Activated CD4-positive, alpha-beta memory T cell treated with anti-CD3 and anti-CD28 coated beads, Interleukin-2, amount 10 ng/mL, durations not matched to agents 7 days and 5 days (primary cell): ENCODE measurements at regions not wholly inside any gene's neighbourhood (a gene's known extent, or its start where the extent isn't known, plus 50 kb on each side); places are given as distances from the start of the nearest gene placed in this dataset.
"Not testable (repeated sequence)": the region's sequence is repeated elsewhere in the genome, so short reads cannot be mapped to it uniquely, and the experiment has no call there.

Source experiments
- CTCF ChIA-PET: fragments of 350-600 bp; sonication (Branson Sonifier 250); formaldehyde crosslinking; loops from one replicate; lab custom pipeline; 2021; ENCODE audit warnings: antibody characterized with exemption, inconsistent platforms; lab: Charles Lee
- POLR2A ChIA-PET: fragments of 350-600 bp; sonication (Branson Sonifier 250); formaldehyde crosslinking; loops from one replicate; lab custom pipeline; 2021; ENCODE audit warnings: antibody characterized with exemption; lab: Charles Lee
- DNase-seq: peaks from one replicate; pipeline ENCODE4 v3.0.0-alpha.2; 2020
- H3K27ac Mint-ChIP-seq: one replicate; pipeline ENCODE4 v1.8.0; 2021; ENCODE audit warnings: mild to moderate bottlenecking, mixed read lengths
- H3K27me3 Mint-ChIP-seq: one replicate; pipeline ENCODE4 v1.8.0; 2021; ENCODE audit warnings: mixed read lengths
- H3K36me3 Mint-ChIP-seq: one replicate; pipeline ENCODE4 v1.8.0; 2021; ENCODE audit warnings: low read depth, mixed read lengths
- H3K4me1 Mint-ChIP-seq: one replicate; pipeline ENCODE4 v1.8.0; 2021; ENCODE audit warnings: mixed read lengths
- H3K4me3 Mint-ChIP-seq: one replicate; pipeline ENCODE4 v1.8.0; 2021; ENCODE audit warnings: mild to moderate bottlenecking, mixed read lengths
- H3K9me3 Mint-ChIP-seq: one replicate; pipeline ENCODE4 v1.8.0; 2021; ENCODE audit warnings: mixed read lengths

- Mint-ChIP-seq H3K27me3 (no peaks in the 10 kb centered on the region), H3K9me3 (peaks cover 14% of the 10 kb centered on the region), H3K36me3 (no peaks in the 10 kb centered on the region), H3K27ac (no peak overlapping the region), H3K4me1 (no peaks in the 10 kb centered on the region), H3K4me3 (no peak overlapping the region)
- ChIA-PET POLR2A (no interaction called here), CTCF (no interaction called here)
- no peak for DNase-seq
These were observed 1024.8 kb upstream of the AUTS2 start for GRCh38 chr7:68573271-68574005.

- Mint-ChIP-seq H3K27ac (no peak overlapping the region), H3K27me3 (no peaks in the 10 kb centered on the region), H3K4me1 (no peaks in the 10 kb centered on the region), H3K9me3 (peaks cover 21% of the 10 kb centered on the region), H3K4me3 (no peak overlapping the region), H3K36me3 (no peaks in the 10 kb centered on the region)
- CTCF ChIA-PET = no interaction called here
- POLR2A ChIA-PET = no interaction called here
- DNase-seq = no peak
These were observed 1021.9 kb upstream of the AUTS2 start for GRCh38 chr7:68576366-68576765.

- H3K27me3 Mint-ChIP-seq = no peaks in the 10 kb centered on the region
- no peaks in the 10 kb centered on the region for H3K36me3 Mint-ChIP-seq
- no peaks in the 10 kb centered on the region for H3K4me1 Mint-ChIP-seq
These were observed 1016.9 kb upstream of the AUTS2 start for GRCh38 chr7:68581417-68581816.

GRCh38 chr7:68587599-68587998 is 1010.7 kb upstream of the AUTS2 start:
- H3K36me3 Mint-ChIP-seq = no peaks in the 10 kb centered on the region
- H3K27me3 Mint-ChIP-seq = no peaks in the 10 kb centered on the region
- H3K4me1 Mint-ChIP-seq = no peaks in the 10 kb centered on the region
- no peak overlapping the region for H3K27ac Mint-ChIP-seq
- DNase-seq = no peak
- POLR2A ChIA-PET = no interaction called here
- CTCF ChIA-PET = no interaction called here
- peaks cover 9% of the 10 kb centered on the region for H3K9me3 Mint-ChIP-seq
- no peak overlapping the region for H3K4me3 Mint-ChIP-seq

More at GRCh38 chr7:68581417-68581816, 1016.9 kb upstream of the AUTS2 start:
- ChIA-PET POLR2A (no interaction called here), CTCF (no interaction called here)
- H3K9me3 Mint-ChIP-seq = peaks cover 23% of the 10 kb centered on the region
- no peak overlapping the region for H3K4me3 Mint-ChIP-seq
- H3K27ac Mint-ChIP-seq = no peak overlapping the region
- DNase-seq = no peak

GRCh38 chr7:68601826-68602225 is 996.4 kb upstream of the AUTS2 start:
- CTCF ChIA-PET = no interaction called here
- H3K4me1 Mint-ChIP-seq = no peaks in the 10 kb centered on the region
- DNase-seq = no peak
- POLR2A ChIA-PET = no interaction called here
- H3K27me3 Mint-ChIP-seq = no peaks in the 10 kb centered on the region
- H3K27ac Mint-ChIP-seq = no peak overlapping the region
- peaks cover 6% of the 10 kb centered on the region for H3K9me3 Mint-ChIP-seq
- no peaks in the 10 kb centered on the region for H3K36me3 Mint-ChIP-seq
- no peak overlapping the region for H3K4me3 Mint-ChIP-seq

- ChIA-PET POLR2A (no interaction called here), CTCF (no interaction called here)
- DNase-seq = no peak
- no peak overlapping the region for H3K4me3 Mint-ChIP-seq
- H3K9me3 Mint-ChIP-seq = peaks cover 21% of the 10 kb centered on the region
- H3K27ac Mint-ChIP-seq = no peak overlapping the region
- H3K36me3 Mint-ChIP-seq = no peaks in the 10 kb centered on the region
- no peaks in the 10 kb centered on the region for H3K4me1 Mint-ChIP-seq
- no peaks in the 10 kb centered on the region for H3K27me3 Mint-ChIP-seq
These were observed 993.7 kb upstream of the AUTS2 start for GRCh38 chr7:68604541-68604940.

- Mint-ChIP-seq H3K9me3 (peaks cover 36% of the 10 kb centered on the region), H3K27me3 (no peaks in the 10 kb centered on the region), H3K4me3 (no peak overlapping the region), H3K36me3 (no peaks in the 10 kb centered on the region), H3K27ac (no peak overlapping the region), H3K4me1 (no peaks in the 10 kb centered on the region)
- no peak for DNase-seq
- POLR2A ChIA-PET = no interaction called here
- CTCF ChIA-PET = no interaction called here
These were observed 987.6 kb upstream of the AUTS2 start for GRCh38 chr7:68610701-68611100.

GRCh38 chr7:68613405-68613804 is 984.9 kb upstream of the AUTS2 start:
- no peaks in the 10 kb centered on the region for H3K4me1 Mint-ChIP-seq
- POLR2A ChIA-PET = no interaction called here

GRCh38 chr7:68613897-68614296 is 984.4 kb upstream of the AUTS2 start:
- no peaks in the 10 kb centered on the region for H3K27me3 Mint-ChIP-seq
- H3K27ac Mint-ChIP-seq = no peak overlapping the region
- no peak overlapping the region for H3K4me3 Mint-ChIP-seq

More at GRCh38 chr7:68613405-68613804, 984.9 kb upstream of the AUTS2 start:
- H3K27me3 Mint-ChIP-seq = no peaks in the 10 kb centered on the region
- no peak for DNase-seq
- H3K9me3 Mint-ChIP-seq = peaks cover 37% of the 10 kb centered on the region
- CTCF ChIA-PET = no interaction called here
- H3K36me3 Mint-ChIP-seq = no peaks in the 10 kb centered on the region
- no peak overlapping the region for H3K27ac Mint-ChIP-seq
- H3K4me3 Mint-ChIP-seq = no peak overlapping the region

GRCh38 chr7:68619526-68619925 is 978.7 kb upstream of the AUTS2 start:
- H3K36me3 Mint-ChIP-seq = no peaks in the 10 kb centered on the region
- no peak overlapping the region for H3K4me3 Mint-ChIP-seq
- POLR2A ChIA-PET = no interaction called here
- no peak for DNase-seq
- H3K9me3 Mint-ChIP-seq = peaks cover 27% of the 10 kb centered on the region
- no peaks in the 10 kb centered on the region for H3K27me3 Mint-ChIP-seq
- no peaks in the 10 kb centered on the region for H3K4me1 Mint-ChIP-seq
- H3K27ac Mint-ChIP-seq = no peak overlapping the region
- CTCF ChIA-PET = no interaction called here

More at GRCh38 chr7:68613897-68614296, 984.4 kb upstream of the AUTS2 start:
- Mint-ChIP-seq H3K4me1 (no peaks in the 10 kb centered on the region), H3K36me3 (no peaks in the 10 kb centered on the region), H3K9me3 (peaks cover 34% of the 10 kb centered on the region)
- DNase-seq = no peak
- CTCF ChIA-PET = no interaction called here
- POLR2A ChIA-PET = no interaction called here

GRCh38 chr7:68622500-68622899 is 975.8 kb upstream of the AUTS2 start:
- H3K9me3 Mint-ChIP-seq = peaks cover 20% of the 10 kb centered on the region

GRCh38 chr7:68623030-68623429 is 975.2 kb upstream of the AUTS2 start:
- ChIA-PET CTCF (no interaction called here), POLR2A (no interaction called here)
- Mint-ChIP-seq H3K4me1 (no peaks in the 10 kb centered on the region), H3K27me3 (no peaks in the 10 kb centered on the region), H3K27ac (no peak overlapping the region), H3K36me3 (no peaks in the 10 kb centered on the region), H3K9me3 (peaks cover 16% of the 10 kb centered on the region), H3K4me3 (no peak overlapping the region)
- DNase-seq = no peak

More at GRCh38 chr7:68622500-68622899, 975.8 kb upstream of the AUTS2 start:
- Mint-ChIP-seq H3K36me3 (no peaks in the 10 kb centered on the region), H3K4me3 (no peak overlapping the region), H3K4me1 (no peaks in the 10 kb centered on the region), H3K27ac (no peak overlapping the region), H3K27me3 (no peaks in the 10 kb centered on the region)
- DNase-seq = no peak
- POLR2A ChIA-PET = no interaction called here
- CTCF ChIA-PET = no interaction called here

GRCh38 chr7:68627247-68627864 is 970.9 kb upstream of the AUTS2 start:
- H3K9me3 Mint-ChIP-seq = peaks cover 23% of the 10 kb centered on the region
- CTCF ChIA-PET = no interaction called here

GRCh38 chr7:68630914-68631313 is 967.4 kb upstream of the AUTS2 start:
- DNase-seq, POLR2A ChIA-PET, CTCF ChIA-PET, H3K36me3 Mint-ChIP-seq, H3K27me3 Mint-ChIP-seq, H3K4me3 Mint-ChIP-seq, H3K27ac Mint-ChIP-seq, H3K4me1 Mint-ChIP-seq: not testable (repeated sequence)
- H3K9me3 Mint-ChIP-seq = peaks cover 19% of the 10 kb centered on the region

More at GRCh38 chr7:68627247-68627864, 970.9 kb upstream of the AUTS2 start:
- DNase-seq = no peak
- Mint-ChIP-seq H3K27me3 (no peaks in the 10 kb centered on the region), H3K27ac (no peak overlapping the region), H3K4me3 (no peak overlapping the region), H3K4me1 (no peaks in the 10 kb centered on the region), H3K36me3 (no peaks in the 10 kb centered on the region)
- POLR2A ChIA-PET = no interaction called here
